Ascending aorta (tissue), 2 donors: ENCODE measurements at regions not wholly inside any gene's neighbourhood (a gene's known extent, or its start where the extent isn't known, plus 50 kb on each side); places are given as distances from the start of the nearest gene placed in this dataset.

Experiments used
- DNase-seq, 2 donors: peaks; one replicate each; pipeline ENCODE4 v3.0.0-alpha.2; 2019; ENCODE audit warnings: low spot score in 2 of 2
- H3K27ac ChIP-seq, 2 donors: fragments of 200-600 bp; sonication (generic); one replicate each; pipeline ENCODE4 v1.5.1; 2016 to 2017; ENCODE audit warnings: mild to moderate bottlenecking in 1 of 2
- H3K27me3 ChIP-seq: fragments of 200-600 bp; sonication (generic); one replicate; pipeline ENCODE4 v1.5.1; 2017
- H3K36me3 ChIP-seq, 2 donors: fragments of 200-600 bp; sonication (generic); one replicate each; pipeline ENCODE4 v1.5.1; 2016
- H3K4me1 ChIP-seq, 2 donors: fragments of 200-600 bp; sonication (generic); one replicate each; pipeline ENCODE4 v1.5.1; 2016 to 2017; ENCODE audit warnings: mild to moderate bottlenecking in 1 of 2
- H3K4me3 ChIP-seq, 2 donors: fragments of 200-600 bp; sonication (generic); one replicate each; pipeline ENCODE4 v1.5.1; 2016 to 2017; ENCODE audit warnings: mild to moderate bottlenecking in 1 of 2
- H3K9me3 ChIP-seq, 2 donors: fragments of 200-600 bp; sonication (generic); one replicate each; pipeline ENCODE4 v1.5.1; 2016
- intact Hi-C: fragments of 100-400 bp; cut with DNase I; formaldehyde crosslinking; loops from one replicate; pipeline ENCODE4 v1.15.1; 2023
- TF ChIP-seq, protein P1 (sequence below), 3 experiments: fragments of 200-600 bp in 2 of 3; fragments of 450-650 bp in 1 of 3; sonication (generic) in 2 of 3; IDR thresholded peaks; one replicate each; pipeline ENCODE4 v1.5.1; 2016 to 2019; ENCODE audit warnings: antibody characterized with exemption in 3 of 3, mild to moderate bottlenecking in 1 of 3, moderate library complexity in 1 of 3

DNA sequence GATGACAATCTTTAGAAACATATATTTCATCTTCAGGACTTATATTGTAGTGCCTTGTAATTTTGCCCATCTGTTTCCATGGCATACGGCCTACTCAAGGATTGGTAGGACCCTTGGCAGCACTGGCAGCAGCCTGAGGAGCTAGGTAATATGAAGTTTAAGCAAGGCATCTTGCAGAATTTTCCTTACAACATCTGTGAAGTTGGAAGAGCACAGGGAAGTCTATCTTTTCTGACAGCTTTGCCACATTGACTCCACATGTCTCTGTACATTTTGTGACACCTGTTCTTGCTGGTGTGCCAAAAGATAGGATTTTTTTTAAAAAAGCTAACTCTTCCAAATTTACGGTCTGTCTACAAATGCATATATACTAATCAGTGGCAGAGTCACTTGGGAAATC, 1235.2 kb downstream of the PCDH7 start:
- no peak for DNase-seq
- Histone ChIP-seq H3K4me3 (no peak overlapping the region), H3K9me3 (no peaks in the 10 kb centered on the region), H3K27me3 (no peaks in the 10 kb centered on the region), H3K27ac (no peak overlapping the region), H3K36me3 (no peaks in the 10 kb centered on the region), H3K4me1 (no peaks in the 10 kb centered on the region)
- intact Hi-C loops, result no loop called here
- TF ChIP-seq, protein P1, sequence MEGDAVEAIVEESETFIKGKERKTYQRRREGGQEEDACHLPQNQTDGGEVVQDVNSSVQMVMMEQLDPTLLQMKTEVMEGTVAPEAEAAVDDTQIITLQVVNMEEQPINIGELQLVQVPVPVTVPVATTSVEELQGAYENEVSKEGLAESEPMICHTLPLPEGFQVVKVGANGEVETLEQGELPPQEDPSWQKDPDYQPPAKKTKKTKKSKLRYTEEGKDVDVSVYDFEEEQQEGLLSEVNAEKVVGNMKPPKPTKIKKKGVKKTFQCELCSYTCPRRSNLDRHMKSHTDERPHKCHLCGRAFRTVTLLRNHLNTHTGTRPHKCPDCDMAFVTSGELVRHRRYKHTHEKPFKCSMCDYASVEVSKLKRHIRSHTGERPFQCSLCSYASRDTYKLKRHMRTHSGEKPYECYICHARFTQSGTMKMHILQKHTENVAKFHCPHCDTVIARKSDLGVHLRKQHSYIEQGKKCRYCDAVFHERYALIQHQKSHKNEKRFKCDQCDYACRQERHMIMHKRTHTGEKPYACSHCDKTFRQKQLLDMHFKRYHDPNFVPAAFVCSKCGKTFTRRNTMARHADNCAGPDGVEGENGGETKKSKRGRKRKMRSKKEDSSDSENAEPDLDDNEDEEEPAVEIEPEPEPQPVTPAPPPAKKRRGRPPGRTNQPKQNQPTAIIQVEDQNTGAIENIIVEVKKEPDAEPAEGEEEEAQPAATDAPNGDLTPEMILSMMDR (IDR thresholded peaks at IDR 0.05), result no peak

DNA sequence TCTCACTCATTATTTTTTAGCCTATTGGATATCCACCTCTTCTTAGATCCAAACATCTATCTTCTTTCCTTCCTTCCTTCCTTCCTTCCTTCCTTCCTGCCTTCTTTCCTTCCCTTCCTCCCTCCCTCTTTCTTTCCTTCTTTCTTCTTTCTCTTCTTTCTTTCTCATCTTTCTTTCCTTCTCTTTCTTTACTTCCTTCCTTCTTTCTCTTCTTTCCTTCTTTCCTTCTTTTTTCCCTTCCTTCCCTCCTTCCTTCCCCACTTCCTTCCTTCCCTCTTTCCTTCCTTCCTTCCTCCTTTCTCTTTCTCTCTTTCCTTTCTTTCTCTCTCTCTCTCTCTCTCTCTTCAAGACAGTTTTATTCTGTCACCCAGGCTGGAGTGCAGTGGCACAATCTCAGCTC, 1239.8 kb downstream of the PCDH7 start:
- TF ChIP-seq, protein P1 (IDR thresholded peaks at IDR 0.05), result no peak
- no peaks in the 10 kb centered on the region for H3K36me3 ChIP-seq
- no peaks in the 10 kb centered on the region for H3K4me1 ChIP-seq
- H3K4me3 ChIP-seq, result no peak overlapping the region
- H3K9me3 ChIP-seq, result no peaks in the 10 kb centered on the region
- intact Hi-C loops, result no loop called here
- DNase-seq, result no peak
- H3K27ac ChIP-seq, result no peak overlapping the region
- no peaks in the 10 kb centered on the region for H3K27me3 ChIP-seq

DNA sequence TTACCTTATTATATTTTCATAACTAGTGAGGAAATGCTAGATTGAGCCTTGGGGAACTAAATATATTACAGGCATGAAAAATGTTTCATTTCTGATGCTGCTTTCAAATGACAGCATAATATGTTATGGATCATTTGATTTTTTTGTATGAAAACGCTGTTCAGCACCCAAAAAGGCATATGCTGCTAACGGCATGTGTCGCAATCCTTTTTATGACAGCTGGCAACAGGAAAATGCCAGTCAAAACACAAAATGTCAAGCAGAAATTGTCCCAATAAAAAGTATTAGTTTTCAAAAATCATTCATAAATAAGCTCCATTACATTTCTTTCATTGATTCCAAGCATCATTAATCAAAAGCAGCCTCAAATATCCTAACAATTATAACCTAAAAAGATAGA, 1244.5 kb downstream of the PCDH7 start:
- Histone ChIP-seq H3K27ac (no peak overlapping the region), H3K9me3 (no peaks in the 10 kb centered on the region), H3K27me3 (no peaks in the 10 kb centered on the region), H3K4me3 (no peak overlapping the region), H3K4me1 (no peaks in the 10 kb centered on the region), H3K36me3 (no peaks in the 10 kb centered on the region)
- intact Hi-C loops, result no loop called here
- TF ChIP-seq, protein P1 (IDR thresholded peaks at IDR 0.05), result no peak
- no peak for DNase-seq

DNA sequence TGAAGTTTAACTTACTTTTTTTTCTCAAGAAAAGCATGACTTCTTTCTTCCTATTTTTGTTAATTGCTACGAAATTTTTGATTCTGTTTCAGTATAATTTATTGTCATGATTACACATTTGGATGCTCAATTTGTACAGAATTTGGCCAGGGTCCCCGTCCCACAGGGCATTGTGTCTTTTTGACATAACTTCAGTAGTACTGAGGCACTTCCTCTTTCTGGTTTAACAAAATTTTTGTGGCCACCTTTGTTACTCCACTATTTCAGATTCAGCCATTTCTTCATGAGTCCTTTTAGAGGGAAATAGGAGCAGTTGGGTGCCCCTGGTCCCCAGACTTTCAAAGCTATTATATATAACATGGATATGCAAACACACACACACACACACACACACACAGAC, 1248.7 kb downstream of the PCDH7 start:
- Histone ChIP-seq H3K4me1 (no peaks in the 10 kb centered on the region), H3K9me3 (no peaks in the 10 kb centered on the region), H3K36me3 (no peaks in the 10 kb centered on the region), H3K27ac (no peak overlapping the region), H3K4me3 (no peak overlapping the region), H3K27me3 (no peaks in the 10 kb centered on the region)
- TF ChIP-seq, protein P1 (IDR thresholded peaks at IDR 0.05), result no peak
- intact Hi-C loops, result no loop called here
- no peak for DNase-seq

DNA sequence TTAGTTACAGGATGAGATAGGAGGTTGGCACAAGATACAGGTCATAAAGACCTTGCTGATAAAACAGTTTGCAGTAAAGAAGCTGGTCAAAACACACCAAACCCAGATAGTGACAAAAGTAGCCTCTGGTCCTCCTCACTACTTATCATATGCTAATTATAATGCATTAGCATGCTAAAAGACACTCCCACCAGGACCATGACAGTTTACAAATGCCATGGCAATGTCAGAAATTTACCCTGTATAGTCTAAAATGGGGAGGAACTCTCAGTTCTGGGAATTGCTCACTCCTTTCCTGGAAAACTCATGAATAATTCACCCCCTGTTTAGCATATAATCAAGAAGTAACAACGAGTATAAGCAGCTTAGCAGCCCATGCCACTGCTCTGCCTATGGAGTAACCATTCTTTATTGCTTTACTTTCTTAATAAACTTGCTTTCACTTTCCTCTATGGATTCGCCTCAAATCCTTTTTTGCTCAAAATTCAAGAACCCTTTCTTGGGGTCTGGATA, 1254.4 kb downstream of the PCDH7 start:
- H3K36me3 ChIP-seq, result no peaks in the 10 kb centered on the region
- H3K9me3 ChIP-seq, result no peaks in the 10 kb centered on the region
- H3K27ac ChIP-seq, result no peak overlapping the region
- TF ChIP-seq, protein P1 (IDR thresholded peaks at IDR 0.05), result no peak
- no peaks in the 10 kb centered on the region for H3K4me1 ChIP-seq
- no peak for DNase-seq
- no peak overlapping the region for H3K4me3 ChIP-seq
- intact Hi-C loops, result no loop called here
- no peaks in the 10 kb centered on the region for H3K27me3 ChIP-seq

DNA sequence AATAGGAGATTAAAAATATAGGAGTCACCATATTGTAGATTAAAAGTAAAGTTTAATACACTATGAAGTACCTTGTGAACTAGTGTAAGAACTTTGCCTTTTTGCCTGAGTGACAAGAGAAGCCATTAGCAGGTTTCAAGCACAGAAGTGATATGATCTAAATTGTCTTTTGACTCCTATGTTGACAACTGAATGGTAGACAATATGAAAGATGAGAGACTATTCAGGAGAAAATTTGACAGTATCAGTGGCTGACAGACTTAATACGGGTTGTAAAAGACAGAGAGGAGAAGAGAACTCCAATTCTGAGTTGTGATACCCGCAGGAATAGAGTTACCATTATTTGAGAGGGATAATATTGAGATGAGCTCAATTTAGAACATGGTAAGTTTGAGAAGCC, 1259.8 kb downstream of the PCDH7 start:
- TF ChIP-seq, protein P1 (IDR thresholded peaks at IDR 0.05), result no peak
- H3K27ac ChIP-seq, result no peak overlapping the region

More for the DNA sequence above, 1259.8 kb downstream of the PCDH7 start:
- DNase-seq, result no peak
- no peaks in the 10 kb centered on the region for H3K4me1 ChIP-seq
- no peaks in the 10 kb centered on the region for H3K36me3 ChIP-seq
- intact Hi-C loops, result no loop called here
- H3K4me3 ChIP-seq, result no peak overlapping the region
- no peaks in the 10 kb centered on the region for H3K27me3 ChIP-seq
- H3K9me3 ChIP-seq, result no peaks in the 10 kb centered on the region
